Gastrocnemius medialis (tissue), 4 donors: ENCODE measurements at regions not wholly inside any gene's neighbourhood (a gene's known extent, or its start where the extent isn't known, plus 50 kb on each side); places are given as distances from the start of the nearest gene placed in this dataset.

Experiments used
- ATAC-seq, 2 donors: fragments of 150-250 bp; one replicate each; pipeline ENCODE4 v1.9.1; 2016
- DNase-seq, 2 donors: peaks; one replicate each; pipeline ENCODE4 v3.0.0-alpha.2; 2019
- H3K27ac ChIP-seq, 4 donors: fragments of 200-600 bp; sonication (generic); 1 replicate in 1 of 4; 2 replicates in 3 of 4; pipeline ENCODE4 v1.5.1; 2016 to 2018; ENCODE audit warnings: mild to moderate bottlenecking in 2 of 4, moderate library complexity in 1 of 4
- H3K27me3 ChIP-seq, 3 donors: fragments of 200-600 bp; sonication (generic) in 2 of 3; 1 replicate in 1 of 3; 2 replicates in 2 of 3; pipeline versions ENCODE4 v1.5.1 to v1.6.0; 2016 to 2019; ENCODE audit warnings: mild to moderate bottlenecking in 1 of 3, moderate library complexity in 1 of 3
- H3K36me3 ChIP-seq, 2 donors: fragments of 200-600 bp; sonication (generic) in 1 of 2; one replicate each; pipeline ENCODE4 v1.5.1; 2017 to 2018
- H3K4me1 ChIP-seq, 2 donors: fragments of 200-600 bp; sonication (generic) in 1 of 2; one replicate each; pipeline ENCODE4 v1.5.1; 2016 to 2017; ENCODE audit warnings: mild to moderate bottlenecking in 2 of 2
- H3K4me3 ChIP-seq, 4 donors: fragments of 200-600 bp; sonication (generic) in 3 of 4; 1 replicate in 1 of 4; 2 replicates in 3 of 4; pipeline ENCODE4 v1.5.1; 2016 to 2019; ENCODE audit warnings: mild to moderate bottlenecking in 2 of 4
- H3K9me3 ChIP-seq, 3 donors: fragments of 200-600 bp; sonication (generic) in 2 of 3; 1 replicate in 1 of 3; 2 replicates in 2 of 3; pipeline ENCODE4 v1.5.1; 2016 to 2019
- CTCF ChIP-seq, 5 experiments: fragments of 450-650 bp in 3 of 5; fragments of 200-600 bp in 2 of 5; sonication (generic) in 2 of 5; IDR thresholded peaks in 4 of 5; conservative IDR thresholded peaks in 1 of 5; 1 replicate in 4 of 5; 2 replicates in 1 of 5; pipeline ENCODE4 v1.5.1; 2016 to 2019; ENCODE audit warnings: antibody characterized with exemption in 5 of 5, mild to moderate bottlenecking in 3 of 5, moderate library complexity in 3 of 5
- POLR2A ChIP-seq, 2 donors: fragments of 450-650 bp; IDR thresholded peaks; one replicate each; pipeline ENCODE4 v1.6.1; 2017; ENCODE audit warnings: antibody characterized with exemption in 2 of 2, mild to moderate bottlenecking in 2 of 2, moderate library complexity in 2 of 2
- in situ Hi-C, 4 donors: fragments of 200-750 bp; cut with MboI; loops; one replicate each; pipeline versions ENCODE4 v1.15.0 to v1.8.0; 2017; ENCODE audit warnings: low sequenced_read_pairs in 4 of 4
- intact Hi-C: fragments of 100-400 bp; cut with DNase I; formaldehyde crosslinking; loops from one replicate; pipeline ENCODE4 v1.15.1; 2023; ENCODE audit warnings: low total_unique reads

- Histone ChIP-seq H3K27ac (no peak overlapping the region), H3K27me3 (no peaks in the 10 kb centered on the region), H3K9me3 (no peaks in the 10 kb centered on the region), H3K36me3 (no peaks in the 10 kb centered on the region), H3K4me1 (no peaks in the 10 kb centered on the region), H3K4me3 (no peak overlapping the region)
- ATAC-seq (no peak), DNase-seq (no peak)
- TF ChIP-seq CTCF (IDR thresholded peaks at IDR 0.05 in 4 of 5, conservative IDR thresholded peaks at IDR 0.05 in 1 of 5), result no peak
- no peak for TF ChIP-seq POLR2A (IDR thresholded peaks at IDR 0.05)
- intact Hi-C loops (no loop called here), in situ Hi-C loops (no loop called here)
These were observed 149.8 kb upstream of the MPPED2 start for GRCh38 chr11:30735946-30736345.

DNA sequence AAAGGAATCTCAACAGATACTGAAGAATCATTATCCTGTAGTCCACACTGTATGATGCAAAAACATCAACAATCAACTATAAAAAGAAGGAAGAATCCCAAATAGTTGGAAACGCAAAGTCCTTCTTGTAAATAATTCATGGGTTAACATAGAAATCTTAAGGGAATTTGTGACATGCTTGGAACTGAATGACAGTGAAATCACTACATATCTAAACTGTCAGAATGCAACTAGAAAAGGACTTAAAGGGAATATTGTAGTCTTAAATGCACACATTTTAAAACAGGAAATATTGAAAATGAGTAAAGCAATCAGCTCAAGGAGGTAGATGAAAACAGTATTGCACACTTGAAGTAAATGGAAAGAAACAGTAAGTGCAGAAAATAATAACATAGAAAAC, 147.6 kb upstream of the MPPED2 start:
- Histone ChIP-seq H3K4me1 (no peaks in the 10 kb centered on the region), H3K9me3 (no peaks in the 10 kb centered on the region), H3K36me3 (no peaks in the 10 kb centered on the region), H3K4me3 (no peak overlapping the region), H3K27ac (no peak overlapping the region), H3K27me3 (no peaks in the 10 kb centered on the region)
- no peak for DNase-seq
- TF ChIP-seq POLR2A (IDR thresholded peaks at IDR 0.05) (no peak), CTCF (IDR thresholded peaks at IDR 0.05 in 4 of 5, conservative IDR thresholded peaks at IDR 0.05 in 1 of 5) (no peak)
- intact Hi-C loops (no loop called here), in situ Hi-C loops (no loop called here)
- ATAC-seq, result no peak

DNA sequence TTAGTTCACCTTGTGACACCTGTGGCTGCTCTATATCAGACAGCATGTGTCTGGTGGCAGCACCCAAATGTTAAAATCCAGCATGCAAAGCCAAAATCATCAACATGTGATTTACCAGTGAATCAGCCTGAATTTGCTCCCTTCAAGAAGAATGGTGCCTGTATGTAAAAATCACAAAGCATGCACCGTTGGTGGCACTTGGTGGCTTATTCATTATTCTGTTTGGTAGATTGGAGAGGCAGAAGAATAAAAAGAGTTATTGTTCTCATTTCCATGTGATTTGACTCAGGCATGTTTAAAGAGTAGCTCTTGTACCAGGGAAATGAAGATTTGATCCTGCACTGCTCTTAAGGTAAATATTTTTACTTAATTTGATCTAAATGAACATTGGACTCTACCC, 143.9 kb upstream of the MPPED2 start:
- in situ Hi-C loops, result no loop called here

DNA sequence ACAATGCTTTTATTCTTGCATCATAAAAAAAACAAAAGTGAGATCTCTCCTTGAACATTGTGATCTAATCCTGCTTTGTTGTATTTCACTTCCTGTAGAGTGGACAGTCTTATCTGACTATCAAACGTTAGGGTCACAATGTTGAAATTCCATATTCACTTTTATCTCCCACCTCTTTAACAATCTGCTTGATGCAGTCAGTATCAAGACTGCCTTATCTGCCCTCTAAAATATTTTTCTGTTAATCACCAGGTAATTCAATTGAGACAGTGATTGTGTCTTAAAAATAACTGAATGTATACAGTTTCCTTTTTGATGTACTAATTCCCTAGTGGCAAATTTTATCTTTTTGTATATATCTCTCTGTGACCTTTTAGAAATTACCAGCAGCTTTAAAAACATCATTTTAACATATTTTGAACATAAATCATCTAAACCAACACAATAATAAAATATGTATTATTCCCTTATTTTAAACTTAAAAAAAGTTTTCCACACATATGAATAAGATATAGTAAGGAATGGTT, 143.1 kb upstream of the MPPED2 start:
- Histone ChIP-seq H3K4me3 (no peak overlapping the region), H3K36me3 (no peaks in the 10 kb centered on the region), H3K27ac (no peak overlapping the region), H3K4me1 (no peaks in the 10 kb centered on the region), H3K9me3 (no peaks in the 10 kb centered on the region), H3K27me3 (no peaks in the 10 kb centered on the region)
- ATAC-seq (no peak), DNase-seq (no peak)
- intact Hi-C loops, result no loop called here
- TF ChIP-seq CTCF (IDR thresholded peaks at IDR 0.05 in 4 of 5, conservative IDR thresholded peaks at IDR 0.05 in 1 of 5) (no peak), POLR2A (IDR thresholded peaks at IDR 0.05) (no peak)
- in situ Hi-C loops, result no loop called here

More for the DNA sequence above, 143.9 kb upstream of the MPPED2 start:
- intact Hi-C loops, result no loop called here
- Histone ChIP-seq H3K27me3 (no peaks in the 10 kb centered on the region), H3K4me3 (no peak overlapping the region), H3K27ac (no peak overlapping the region), H3K9me3 (no peaks in the 10 kb centered on the region), H3K36me3 (no peaks in the 10 kb centered on the region), H3K4me1 (no peaks in the 10 kb centered on the region)
- no peak for ATAC-seq
- no peak for DNase-seq
- TF ChIP-seq POLR2A (IDR thresholded peaks at IDR 0.05) (no peak), CTCF (IDR thresholded peaks at IDR 0.05 in 4 of 5, conservative IDR thresholded peaks at IDR 0.05 in 1 of 5) (no peak)

- H3K9me3 ChIP-seq, result no peaks in the 10 kb centered on the region
- TF ChIP-seq POLR2A (IDR thresholded peaks at IDR 0.05) (no peak), CTCF (IDR thresholded peaks at IDR 0.05 in 4 of 5, conservative IDR thresholded peaks at IDR 0.05 in 1 of 5) (no peak)
- H3K4me1 ChIP-seq, result no peaks in the 10 kb centered on the region
- H3K36me3 ChIP-seq, result no peaks in the 10 kb centered on the region
- DNase-seq, result no peak
- no peak for ATAC-seq
- in situ Hi-C loops (no loop called here), intact Hi-C loops (no loop called here)
- H3K4me3 ChIP-seq, result no peak overlapping the region
- H3K27me3 ChIP-seq, result no peaks in the 10 kb centered on the region
- no peak overlapping the region for H3K27ac ChIP-seq
These were observed 139.6 kb upstream of the MPPED2 start for GRCh38 chr11:30725645-30726195.
